ENCODE measurements at regions not wholly inside any gene's neighbourhood (a gene's known extent, or its start where the extent isn't known, plus 50 kb on each side); places are given as distances from the start of the nearest gene placed in this dataset.

- Mint-ChIP-seq H3K4me1 (no peaks in the 10 kb centered on the region), H3K36me3 (no peaks in the 10 kb centered on the region), H3K4me3 (no peak overlapping the region), H3K9me3 (peaks cover 2 to 12% (median 3%) of the 10 kb centered on the region in 5 donors), H3K27ac (no peak overlapping the region), H3K27me3 (peaks cover 0 to 1% of the 10 kb centered on the region in 2 donors)
- Histone ChIP-seq H3K4me1 (ENCODE audit: insufficient read depth, low read length) (no peaks in the 10 kb centered on the region), H3K27me3 (ENCODE audit: insufficient read depth, low read length, poor library complexity, severe bottlenecking) (no peaks in the 10 kb centered on the region), H3K4me3 (ENCODE audit: low read length) (no peak overlapping the region), H3K9me3 (ENCODE audit: low read length) (no peaks in the 10 kb centered on the region), H3K36me3 (ENCODE audit: insufficient read depth, low read length) (no peaks in the 10 kb centered on the region), H3K27ac (ENCODE audit: low read depth, low read length) (no peak overlapping the region)
- POLR2A ChIA-PET: no interaction called here
- DNase-seq: no peak
- CTCF ChIA-PET: no interaction called here
Measured at GRCh38 chr13:34803756-34804155, 138.3 kb upstream of the NBEA start.

GRCh38 chr13:34805347-34805746 is 136.7 kb upstream of the NBEA start:
- H3K27me3 ChIP-seq (ENCODE audit: insufficient read depth, low read length, poor library complexity, severe bottlenecking): no peaks in the 10 kb centered on the region
- H3K36me3 ChIP-seq (ENCODE audit: insufficient read depth, low read length): no peaks in the 10 kb centered on the region
- Mint-ChIP-seq H3K27me3 (peaks cover 0 to 1% of the 10 kb centered on the region in 2 donors), H3K36me3 (no peaks in the 10 kb centered on the region), H3K4me1 (no peaks in the 10 kb centered on the region), H3K9me3 (peaks cover 3 to 15% (median 3%) of the 10 kb centered on the region in 5 donors), H3K4me3 (no peak overlapping the region), H3K27ac (no peak overlapping the region)
- POLR2A ChIA-PET: no interaction called here
- no peak overlapping the region for H3K27ac ChIP-seq (ENCODE audit: low read depth, low read length)
- no peak for DNase-seq
- CTCF ChIA-PET: no interaction called here
- no peaks in the 10 kb centered on the region for H3K9me3 ChIP-seq (ENCODE audit: low read length)
- no peak overlapping the region for H3K4me3 ChIP-seq (ENCODE audit: low read length)
- no peaks in the 10 kb centered on the region for H3K4me1 ChIP-seq (ENCODE audit: insufficient read depth, low read length)

- POLR2A ChIA-PET: no interaction called here
Measured at GRCh38 chr13:34808649-34809048, 133.4 kb upstream of the NBEA start.

GRCh38 chr13:34810996-34811395 is 131.1 kb upstream of the NBEA start:
- Mint-ChIP-seq H3K36me3 (no peaks in the 10 kb centered on the region), H3K9me3 (peaks cover 3 to 22% (median 11%) of the 10 kb centered on the region in 5 donors), H3K27ac (no peak overlapping the region), H3K4me1 (no peaks in the 10 kb centered on the region), H3K27me3 (no peaks in the 10 kb centered on the region), H3K4me3 (no peak overlapping the region)
- Histone ChIP-seq H3K4me1 (ENCODE audit: insufficient read depth, low read length) (no peaks in the 10 kb centered on the region), H3K27ac (ENCODE audit: low read depth, low read length) (no peak overlapping the region), H3K9me3 (ENCODE audit: low read length) (no peaks in the 10 kb centered on the region), H3K4me3 (ENCODE audit: low read length) (no peak overlapping the region), H3K36me3 (ENCODE audit: insufficient read depth, low read length) (no peaks in the 10 kb centered on the region), H3K27me3 (ENCODE audit: insufficient read depth, low read length, poor library complexity, severe bottlenecking) (no peaks in the 10 kb centered on the region)
- ChIA-PET POLR2A (no interaction called here), CTCF (no interaction called here)
- no peak for DNase-seq

More at GRCh38 chr13:34808649-34809048, 133.4 kb upstream of the NBEA start:
- Mint-ChIP-seq H3K27ac (no peak overlapping the region), H3K4me3 (no peak overlapping the region), H3K36me3 (no peaks in the 10 kb centered on the region), H3K9me3 (peaks cover 3 to 26% (median 7%) of the 10 kb centered on the region in 5 donors), H3K4me1 (no peaks in the 10 kb centered on the region), H3K27me3 (no peaks in the 10 kb centered on the region)
- Histone ChIP-seq H3K4me1 (ENCODE audit: insufficient read depth, low read length) (no peaks in the 10 kb centered on the region), H3K27me3 (ENCODE audit: insufficient read depth, low read length, poor library complexity, severe bottlenecking) (no peaks in the 10 kb centered on the region), H3K36me3 (ENCODE audit: insufficient read depth, low read length) (no peaks in the 10 kb centered on the region), H3K4me3 (ENCODE audit: low read length) (no peak overlapping the region), H3K9me3 (ENCODE audit: low read length) (no peaks in the 10 kb centered on the region), H3K27ac (ENCODE audit: low read depth, low read length) (no peak overlapping the region)
- DNase-seq: no peak
- CTCF ChIA-PET: no interaction called here

GRCh38 chr13:34815526-34815925 is 126.5 kb upstream of the NBEA start:
- no peaks in the 10 kb centered on the region for H3K27me3 Mint-ChIP-seq
- no peak overlapping the region for H3K4me3 Mint-ChIP-seq
- Histone ChIP-seq H3K27me3 (ENCODE audit: insufficient read depth, low read length, poor library complexity, severe bottlenecking) (no peaks in the 10 kb centered on the region), H3K36me3 (ENCODE audit: insufficient read depth, low read length) (no peaks in the 10 kb centered on the region), H3K4me1 (ENCODE audit: insufficient read depth, low read length) (no peaks in the 10 kb centered on the region), H3K4me3 (ENCODE audit: low read length) (no peak overlapping the region), H3K27ac (ENCODE audit: low read depth, low read length) (no peak overlapping the region), H3K9me3 (ENCODE audit: low read length) (no peaks in the 10 kb centered on the region)
- H3K9me3 Mint-ChIP-seq: peaks cover 3 to 18% (median 11%) of the 10 kb centered on the region in 5 donors
- H3K36me3 Mint-ChIP-seq: no peaks in the 10 kb centered on the region
- H3K27ac Mint-ChIP-seq: no peak overlapping the region
- CTCF ChIA-PET: interaction anchor here (0.7 kb wide), 1 partner anchor 360 kb away, joined by 3 read pairs; no protein-coding TSS in a partner anchor
- POLR2A ChIA-PET: no interaction called here
- no peaks in the 10 kb centered on the region for H3K4me1 Mint-ChIP-seq
- no peak for DNase-seq

- no peaks in the 10 kb centered on the region for H3K4me1 ChIP-seq (ENCODE audit: insufficient read depth, low read length)
- Mint-ChIP-seq H3K27me3 (no peaks in the 10 kb centered on the region), H3K27ac (no peak overlapping the region), H3K4me3 (no peak overlapping the region), H3K9me3 (peaks cover 0 to 15% (median 11%) of the 10 kb centered on the region in 5 donors), H3K36me3 (no peaks in the 10 kb centered on the region), H3K4me1 (no peaks in the 10 kb centered on the region)
- no peaks in the 10 kb centered on the region for H3K9me3 ChIP-seq (ENCODE audit: low read length)
- CTCF ChIA-PET: no interaction called here
- no peak for DNase-seq
- no peak overlapping the region for H3K27ac ChIP-seq (ENCODE audit: low read depth, low read length)
- H3K27me3 ChIP-seq (ENCODE audit: insufficient read depth, low read length, poor library complexity, severe bottlenecking): no peaks in the 10 kb centered on the region
- POLR2A ChIA-PET: no interaction called here
- H3K36me3 ChIP-seq (ENCODE audit: insufficient read depth, low read length): no peaks in the 10 kb centered on the region
- H3K4me3 ChIP-seq (ENCODE audit: low read length): no peak overlapping the region
Measured at GRCh38 chr13:34816245-34816884, 125.7 kb upstream of the NBEA start.

- no peak overlapping the region for H3K4me3 ChIP-seq (ENCODE audit: low read length)
- no peak overlapping the region for H3K27ac ChIP-seq (ENCODE audit: low read depth, low read length)
- CTCF ChIA-PET: no interaction called here
- no peaks in the 10 kb centered on the region for H3K4me1 ChIP-seq (ENCODE audit: insufficient read depth, low read length)
- Mint-ChIP-seq H3K27ac (no peak overlapping the region), H3K4me1 (no peaks in the 10 kb centered on the region), H3K4me3 (no peak overlapping the region), H3K36me3 (no peaks in the 10 kb centered on the region), H3K27me3 (no peaks in the 10 kb centered on the region), H3K9me3 (peaks cover 0 to 14% (median 8%) of the 10 kb centered on the region in 5 donors)
- no peak for DNase-seq
- no peaks in the 10 kb centered on the region for H3K9me3 ChIP-seq (ENCODE audit: low read length)
- no peaks in the 10 kb centered on the region for H3K36me3 ChIP-seq (ENCODE audit: insufficient read depth, low read length)
- H3K27me3 ChIP-seq (ENCODE audit: insufficient read depth, low read length, poor library complexity, severe bottlenecking): no peaks in the 10 kb centered on the region
- POLR2A ChIA-PET: no interaction called here
Measured at GRCh38 chr13:34816908-34817665, 125.0 kb upstream of the NBEA start.

- CTCF ChIA-PET: no interaction called here
- no peak for DNase-seq
- no peak overlapping the region for H3K4me3 ChIP-seq (ENCODE audit: low read length)
- no peaks in the 10 kb centered on the region for H3K36me3 ChIP-seq (ENCODE audit: insufficient read depth, low read length)
- Mint-ChIP-seq H3K4me3 (no peak overlapping the region), H3K9me3 (peaks cover 0 to 12% (median 2%) of the 10 kb centered on the region in 5 donors), H3K27me3 (no peaks in the 10 kb centered on the region), H3K36me3 (no peaks in the 10 kb centered on the region), H3K4me1 (no peaks in the 10 kb centered on the region), H3K27ac (no peak overlapping the region)
- H3K27ac ChIP-seq (ENCODE audit: low read depth, low read length): no peak overlapping the region
- no peaks in the 10 kb centered on the region for H3K27me3 ChIP-seq (ENCODE audit: insufficient read depth, low read length, poor library complexity, severe bottlenecking)
- POLR2A ChIA-PET: no interaction called here
- no peaks in the 10 kb centered on the region for H3K4me1 ChIP-seq (ENCODE audit: insufficient read depth, low read length)
- no peaks in the 10 kb centered on the region for H3K9me3 ChIP-seq (ENCODE audit: low read length)
Measured at GRCh38 chr13:34822650-34823049, 119.4 kb upstream of the NBEA start.

All from CD8-positive, alpha-beta memory T cell (primary cell).